GM04504 (cell line): ENCODE measurements at regions not wholly inside any gene's neighbourhood (a gene's known extent, or its start where the extent isn't known, plus 50 kb on each side); places are given as distances from the start of the nearest gene placed in this dataset.

Experiments
- DNase-seq: peaks from one replicate; pipeline ENCODE4 v3.0.0-alpha.2; 2012; ENCODE audit warnings: low read depth

DNA sequence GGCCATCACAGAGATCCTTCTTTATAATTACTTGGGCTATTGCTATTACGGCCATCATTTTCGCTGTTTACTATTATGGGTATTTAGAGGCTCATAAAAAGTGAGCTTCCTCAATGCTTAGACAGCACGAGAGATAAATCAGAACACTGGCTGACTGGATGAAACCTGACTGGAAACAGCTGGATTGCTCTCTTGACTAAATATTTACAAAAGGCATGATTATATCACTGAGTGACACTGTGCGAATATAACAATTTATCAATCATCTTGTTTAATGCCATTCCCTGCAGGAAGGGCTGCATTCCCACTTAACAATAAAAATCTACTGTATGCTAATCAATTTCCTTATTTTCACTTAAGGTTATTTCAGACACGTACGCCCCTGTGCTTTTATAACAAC lies 260.1 kb upstream of the ARID1B start:
- DNase-seq, result no peak

DNA sequence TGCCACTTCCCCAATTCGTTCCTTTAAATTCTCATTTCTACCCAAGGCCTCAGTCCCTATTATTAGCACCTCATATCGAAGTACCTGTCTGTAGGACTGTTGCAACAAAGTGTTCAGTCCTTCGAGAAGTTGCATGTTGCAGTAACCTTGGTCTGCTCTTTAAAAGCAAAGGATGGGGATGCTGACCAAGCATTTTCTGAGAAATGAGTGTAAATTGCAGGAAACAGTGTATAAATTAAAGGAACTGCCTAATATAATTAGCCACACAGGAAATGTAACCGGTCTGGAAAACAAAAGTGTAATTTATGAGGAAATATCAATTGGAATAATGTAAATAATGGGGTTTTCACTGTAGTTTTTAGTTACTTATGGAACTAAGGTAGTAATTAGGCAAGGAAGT lies 261.9 kb upstream of the ARID1B start:
- DNase-seq, result no peak

DNA sequence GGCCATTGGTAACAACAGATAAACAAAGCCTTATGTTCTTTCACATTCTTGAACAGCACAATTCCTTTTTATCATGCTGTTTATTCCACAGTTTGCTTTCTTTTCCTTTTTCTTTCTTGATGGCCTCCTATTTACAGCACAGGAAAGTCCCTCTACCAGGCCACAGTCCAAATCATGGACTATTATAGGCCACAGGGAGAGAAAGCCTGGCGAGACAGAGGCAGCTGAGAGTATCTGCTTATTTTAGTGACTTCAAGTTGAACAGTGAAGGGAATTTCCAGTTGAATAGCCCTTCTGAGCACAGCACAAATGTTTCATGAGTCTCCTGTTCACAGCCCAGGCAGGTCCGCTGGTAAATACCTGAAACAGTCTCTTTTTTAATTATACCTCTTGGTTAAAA lies 263.7 kb upstream of the ARID1B start:
- DNase-seq, result no peak

DNA sequence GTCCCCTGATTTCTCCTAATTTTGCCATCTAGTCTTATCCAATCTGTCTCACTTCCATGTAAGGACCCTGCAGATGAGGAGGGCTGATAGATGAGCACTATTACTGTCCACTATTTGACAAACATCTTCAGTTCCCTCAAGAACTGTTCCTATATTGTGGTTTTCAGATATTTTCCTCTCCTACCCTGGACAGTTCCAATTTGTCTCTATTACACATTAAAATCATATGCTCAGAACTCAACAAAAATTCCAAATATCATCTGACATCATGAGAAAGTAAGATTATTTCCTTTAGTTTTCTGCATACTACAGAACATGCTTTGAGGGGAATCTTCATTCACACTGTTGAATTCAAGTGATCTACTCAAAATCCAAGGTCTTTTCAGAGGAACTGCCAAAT lies 265.6 kb upstream of the ARID1B start:
- no peak for DNase-seq

DNA sequence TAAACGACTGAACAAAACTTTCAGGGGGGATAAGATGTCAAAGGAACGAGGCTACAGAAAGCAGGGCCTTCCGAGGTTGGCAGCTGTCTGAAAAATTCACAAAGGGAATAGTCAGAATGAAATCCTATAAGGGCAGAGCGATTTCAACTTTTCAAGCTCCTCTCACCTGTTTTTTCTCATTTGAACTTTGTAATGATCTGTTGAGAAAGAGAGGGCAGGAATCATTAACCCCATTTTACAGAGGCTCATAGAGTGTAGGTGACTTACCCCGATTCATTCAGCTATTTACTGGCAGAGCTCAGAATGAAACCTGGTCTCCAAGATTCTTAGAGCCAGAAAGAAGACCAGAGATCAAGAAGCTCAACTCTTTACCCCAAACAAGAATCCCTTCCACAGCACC lies 266.1 kb upstream of the ARID1B start:
- no peak for DNase-seq

DNA sequence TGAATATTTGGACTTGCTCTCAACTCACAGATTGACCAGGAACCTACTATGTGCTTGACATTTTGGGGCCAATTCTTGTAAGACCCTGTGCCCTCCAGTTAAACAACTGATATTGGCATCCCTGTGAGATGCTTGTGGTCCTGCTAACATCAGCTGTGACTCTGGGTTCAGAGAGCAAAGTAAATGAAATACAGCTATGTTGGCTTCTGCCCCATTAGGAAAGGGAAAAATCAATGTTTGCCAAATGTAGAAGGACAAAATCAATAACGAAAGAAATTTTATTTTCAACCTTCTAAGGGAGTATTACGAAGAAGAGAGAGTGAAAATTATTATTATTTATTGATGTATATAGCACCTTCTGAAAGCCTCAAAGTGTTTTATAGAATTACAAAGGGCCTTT lies 266.9 kb upstream of the ARID1B start:
- DNase-seq, result no peak

DNA sequence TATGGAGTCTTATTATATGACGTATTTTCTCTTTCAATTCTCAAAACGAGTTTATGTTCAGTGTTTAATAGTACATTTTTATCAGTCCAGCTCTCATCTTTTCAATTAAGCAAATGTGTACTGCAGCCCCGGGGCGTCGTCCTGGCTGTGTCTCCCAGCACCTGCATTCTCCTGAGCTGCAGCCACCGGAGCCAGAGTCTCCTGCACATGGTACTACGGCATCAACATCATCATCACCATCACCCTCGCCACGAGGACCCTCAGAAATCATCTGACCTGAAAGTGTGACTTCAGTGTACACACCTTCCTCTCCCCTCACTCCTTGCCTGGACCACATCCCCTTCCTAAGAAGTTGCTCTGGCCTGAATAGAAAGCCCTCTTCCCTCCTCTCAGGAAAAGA lies 267.7 kb upstream of the ARID1B start:
- no peak for DNase-seq

DNA sequence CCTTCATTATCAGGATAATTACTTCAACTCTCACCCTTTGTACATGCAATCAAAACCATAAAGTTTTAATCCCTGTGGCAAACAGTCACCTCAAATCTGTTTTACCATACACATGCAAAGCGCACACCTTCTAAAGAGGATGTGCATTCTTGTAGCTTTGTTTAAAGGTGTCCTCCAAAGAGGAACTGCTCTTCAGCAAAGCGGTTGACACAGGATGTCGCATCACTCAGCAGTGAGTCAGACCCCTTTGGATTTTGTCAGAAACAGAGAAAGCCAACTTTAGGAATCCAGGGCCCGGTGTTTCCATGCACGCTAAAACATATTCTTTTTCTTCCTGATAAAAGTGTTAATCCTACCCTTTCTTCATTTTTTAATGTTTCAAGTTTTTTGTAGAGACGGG lies 268.3 kb upstream of the ARID1B start:
- DNase-seq, result no peak

DNA sequence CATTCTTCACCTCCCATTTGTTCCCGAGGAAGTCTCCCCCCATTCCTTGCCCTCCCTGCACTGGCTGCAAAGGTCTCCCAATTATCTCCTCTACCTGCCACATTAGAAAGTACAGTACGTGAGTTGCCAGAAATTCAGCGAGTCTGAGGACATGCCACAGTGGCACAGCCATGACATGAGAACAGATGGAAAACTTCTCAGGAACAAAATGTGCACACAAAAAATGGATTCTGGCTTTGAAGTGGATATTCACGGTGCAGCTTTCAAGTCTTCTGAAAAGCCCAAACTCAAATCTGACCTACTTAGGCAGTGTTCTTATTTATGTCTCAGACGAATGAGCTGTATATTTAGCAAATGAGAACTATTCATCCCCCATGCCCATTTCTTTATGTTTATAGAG lies 269.1 kb upstream of the ARID1B start:
- DNase-seq, result no peak

DNA sequence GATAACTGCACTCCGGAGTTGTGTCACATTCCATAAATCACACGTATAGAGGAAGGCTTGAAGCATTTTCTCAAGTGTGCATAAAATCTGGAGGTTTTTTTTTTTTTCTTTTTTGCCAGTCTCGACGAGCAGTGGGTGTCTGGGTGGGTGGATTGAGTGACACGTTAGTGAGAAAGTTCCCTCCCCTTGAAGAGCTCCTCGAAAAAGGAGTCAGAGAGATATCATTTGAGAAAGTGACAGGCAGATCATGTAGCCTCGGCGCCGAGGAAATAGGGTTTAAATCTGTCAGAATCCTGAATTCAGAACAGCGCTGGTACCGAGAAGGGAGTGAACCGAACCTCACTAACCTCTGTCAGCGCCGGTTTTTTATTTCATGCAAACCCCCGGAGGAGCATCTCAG lies 269.5 kb upstream of the ARID1B start:
- DNase-seq, result no peak

DNA sequence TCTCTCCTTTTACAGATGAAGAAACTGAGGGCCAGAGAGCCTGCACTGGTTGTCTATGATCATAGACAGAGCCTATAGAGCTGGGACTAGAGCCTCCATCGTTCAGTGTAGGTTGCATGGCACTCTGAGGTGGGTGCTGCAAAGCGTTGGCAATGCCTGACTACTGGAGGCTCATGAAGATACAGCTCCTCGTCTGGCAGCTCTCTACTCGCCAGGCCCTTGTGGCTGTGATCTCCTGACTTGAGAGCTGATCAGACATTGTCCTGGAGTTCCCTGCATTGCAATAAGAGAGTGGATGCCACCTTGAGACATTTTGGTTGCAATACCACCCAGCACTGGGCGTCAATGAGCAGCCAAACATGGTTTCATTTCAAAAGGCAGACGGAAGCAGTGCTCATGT lies 270.1 kb upstream of the ARID1B start:
- DNase-seq, result no peak

DNA sequence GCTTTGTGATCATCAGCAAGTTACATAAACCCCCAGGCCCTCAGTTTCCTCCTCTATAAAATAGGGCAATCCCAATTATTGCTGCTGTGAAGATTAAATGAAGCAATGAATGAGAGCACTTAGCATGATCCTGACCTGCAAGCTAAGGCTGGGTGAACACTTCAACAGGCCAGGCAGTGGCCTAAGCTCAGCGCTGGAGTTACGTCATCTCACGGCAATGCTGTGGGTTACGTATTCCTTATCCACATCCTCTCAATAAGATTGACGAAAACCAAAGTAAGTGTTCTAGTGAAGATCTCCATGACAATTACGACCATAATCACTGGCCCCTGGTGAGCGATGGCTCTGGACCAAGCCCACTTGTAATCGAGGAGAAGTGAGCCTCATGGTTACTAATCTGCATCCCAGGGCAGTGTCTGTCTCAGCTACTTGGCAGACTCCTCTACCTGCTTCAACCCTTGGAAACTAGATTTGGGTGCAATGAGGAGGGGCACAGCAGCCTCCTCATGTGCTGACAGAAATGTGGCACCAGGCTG lies 274.1 kb upstream of the ARID1B start:
- DNase-seq, result no peak

DNA sequence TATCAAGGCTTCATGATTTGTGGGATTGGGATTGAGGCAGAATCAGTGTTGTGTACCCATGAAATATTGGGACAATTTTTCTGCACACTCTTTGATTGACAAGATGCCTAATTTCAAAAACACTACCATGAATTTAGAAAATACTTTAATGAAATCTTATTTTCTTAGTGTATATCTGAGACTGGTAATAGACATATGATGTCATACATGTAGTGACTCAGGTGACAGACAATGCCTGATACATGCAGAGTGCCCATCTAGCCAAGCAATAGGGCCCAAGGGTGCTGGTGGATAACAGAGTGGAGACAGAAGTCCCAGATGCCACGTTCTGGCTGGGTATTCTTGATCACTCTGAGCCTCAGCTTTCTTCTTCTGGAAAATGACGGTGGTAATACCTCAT lies 279.6 kb upstream of the ARID1B start:
- DNase-seq, result no peak

DNA sequence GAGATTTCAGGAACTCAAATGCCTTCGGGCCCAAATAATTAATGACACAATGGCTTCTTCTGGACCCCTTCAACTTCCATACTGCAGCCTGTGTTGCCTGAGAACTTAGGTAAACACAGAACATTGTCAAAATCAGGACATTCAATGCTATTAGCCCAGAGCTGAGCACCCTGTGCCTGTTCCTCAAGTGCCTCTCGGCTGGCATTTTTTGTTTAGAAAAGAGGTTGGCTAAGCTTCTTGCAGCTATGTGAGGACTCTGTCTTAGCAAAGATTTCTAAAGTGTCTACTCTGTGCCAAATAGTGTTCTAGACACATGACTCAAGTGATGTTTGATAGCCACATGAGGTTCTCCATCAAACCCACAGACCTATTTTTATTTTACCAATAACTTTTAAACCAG lies 289.3 kb upstream of the ARID1B start:
- no peak for DNase-seq

DNA sequence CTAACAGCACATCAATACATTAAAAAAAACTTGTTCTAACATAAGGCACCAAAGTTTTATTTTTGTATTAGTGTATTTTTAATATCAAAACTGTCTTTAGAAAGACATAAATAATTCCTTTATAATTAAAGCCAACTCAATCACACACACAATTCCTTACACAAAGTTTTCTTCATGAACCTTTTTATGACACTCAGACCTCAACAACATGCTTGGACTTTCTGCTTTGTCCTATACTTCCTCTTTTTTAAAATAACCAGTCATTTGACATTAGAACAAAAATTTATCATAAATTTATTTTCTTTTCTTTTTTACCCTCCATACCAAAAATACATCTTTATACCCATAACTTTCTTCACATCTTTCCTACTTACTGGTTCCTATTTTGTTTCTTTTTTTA lies 292.0 kb upstream of the ARID1B start:
- no peak for DNase-seq

DNA sequence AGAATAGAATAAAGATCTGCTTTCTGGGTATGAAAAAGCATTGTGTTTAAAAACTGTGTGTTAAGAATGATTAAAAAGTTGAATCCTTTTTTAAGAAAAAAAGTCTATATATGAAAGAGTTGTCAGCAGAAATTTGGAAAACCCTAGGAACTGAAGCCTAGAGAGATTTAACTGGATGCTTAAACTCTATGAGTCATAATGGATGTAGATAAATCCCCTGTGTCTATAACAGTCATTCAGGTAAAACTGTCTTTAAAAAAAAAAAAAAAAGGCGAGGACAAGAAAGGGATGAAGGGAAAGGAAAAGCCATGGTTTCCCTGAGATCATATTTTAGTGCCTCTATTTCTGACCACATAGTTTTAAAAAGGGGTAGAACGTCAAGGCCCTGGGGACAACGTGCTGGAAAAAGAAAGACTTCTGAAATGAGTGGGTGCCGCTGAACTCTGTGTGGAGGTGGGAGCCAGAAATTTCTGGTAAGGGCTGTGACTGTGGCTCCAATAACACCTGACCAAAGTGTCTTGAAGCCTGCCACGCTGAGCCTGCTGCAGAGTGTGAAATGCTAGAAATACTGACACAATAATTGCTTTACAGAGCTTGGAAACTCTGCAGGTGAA lies 302.6 kb upstream of the ARID1B start:
- no peak for DNase-seq

DNA sequence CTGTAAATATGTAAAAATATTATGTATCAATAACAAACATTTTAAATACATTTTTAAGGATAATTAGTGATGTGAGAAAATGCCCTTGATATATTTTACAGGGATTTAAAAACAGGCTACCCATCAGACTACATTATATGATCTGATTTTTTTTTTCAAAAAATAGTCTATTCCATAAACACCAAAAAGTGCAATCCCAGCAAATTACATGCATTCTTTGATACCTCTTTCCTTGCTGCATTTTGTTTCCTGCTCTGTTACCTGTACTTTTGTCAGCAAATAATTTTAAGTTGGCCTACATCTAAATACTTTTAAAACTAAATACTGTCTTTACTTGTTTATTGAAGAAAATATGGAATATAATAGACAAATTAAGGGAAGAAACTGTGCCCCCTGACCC lies 306.2 kb upstream of the ARID1B start:
- DNase-seq, result no peak

DNA sequence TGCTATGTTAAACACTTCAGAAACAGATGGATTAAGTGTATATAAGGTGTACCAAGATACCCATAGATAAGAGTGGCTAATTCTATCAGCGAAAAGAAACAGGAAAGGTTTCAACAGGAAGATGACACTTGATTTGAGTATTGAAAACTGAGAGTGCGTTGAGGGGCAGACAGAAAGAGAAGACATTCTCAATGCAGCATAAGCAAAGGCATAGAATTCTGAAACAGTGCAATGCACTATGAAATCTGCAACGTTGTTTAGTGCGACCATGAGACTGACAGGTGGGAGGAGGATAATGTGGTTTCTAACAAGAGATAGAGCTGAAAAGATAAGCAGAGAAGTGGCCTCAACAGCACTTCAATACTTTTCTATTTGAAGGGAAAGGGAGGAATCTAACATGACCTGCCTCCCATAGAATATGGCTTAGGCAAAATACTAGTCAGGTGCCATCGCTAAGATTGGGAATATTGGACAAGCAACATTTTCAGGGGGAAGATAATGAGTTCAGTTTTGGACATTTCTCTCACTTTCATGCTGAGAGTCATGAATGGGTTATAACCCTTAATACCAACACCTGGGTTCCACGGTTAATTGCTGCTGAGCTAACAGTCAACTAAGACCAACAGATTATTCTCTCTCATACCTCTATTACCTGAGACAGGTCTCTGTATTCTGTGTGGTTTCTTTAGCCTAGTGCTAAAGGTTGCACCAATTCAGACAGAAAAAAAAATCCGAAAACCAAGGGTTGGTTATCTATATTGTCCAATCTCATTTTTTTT lies 312.9 kb upstream of the ARID1B start:
- DNase-seq, result no peak

DNA sequence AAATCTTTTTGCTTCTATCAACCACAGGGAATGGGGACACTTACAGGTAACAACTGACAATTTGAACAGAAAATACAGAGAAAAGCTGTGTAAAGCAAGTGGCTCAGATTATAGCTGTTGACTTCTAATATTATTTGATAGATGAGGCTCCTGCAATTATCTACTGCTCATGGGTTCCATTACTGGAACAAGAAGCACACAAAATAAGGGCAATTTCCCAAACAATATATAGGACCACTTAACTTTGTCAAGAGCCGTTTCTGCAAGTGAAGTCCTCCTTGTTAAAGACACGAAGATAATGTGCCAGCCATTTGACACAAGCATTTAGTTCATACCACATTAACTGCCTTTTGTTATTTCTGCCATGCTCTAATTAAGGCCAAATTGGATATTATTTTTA lies 315.5 kb upstream of the ARID1B start:
- DNase-seq, result no peak

DNA sequence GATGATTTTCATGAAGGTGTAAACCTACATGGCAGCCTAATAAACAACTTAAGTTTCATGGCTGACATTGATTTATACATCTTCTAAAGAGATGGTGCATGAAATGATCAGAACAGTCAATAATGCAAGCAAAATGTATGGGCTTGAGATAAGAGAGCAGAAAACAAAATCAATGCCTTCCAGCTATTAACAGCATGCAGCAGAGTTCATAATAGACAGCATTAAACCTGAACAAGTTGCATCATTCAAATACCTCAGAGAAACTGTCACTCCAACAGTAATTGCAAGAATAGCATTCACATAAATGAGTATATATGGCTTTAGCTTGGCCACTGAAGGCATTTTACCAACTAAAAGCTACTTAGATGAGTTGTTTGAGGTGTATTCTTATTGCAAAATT lies 319.6 kb upstream of the ARID1B start:
- DNase-seq, result no peak

DNA sequence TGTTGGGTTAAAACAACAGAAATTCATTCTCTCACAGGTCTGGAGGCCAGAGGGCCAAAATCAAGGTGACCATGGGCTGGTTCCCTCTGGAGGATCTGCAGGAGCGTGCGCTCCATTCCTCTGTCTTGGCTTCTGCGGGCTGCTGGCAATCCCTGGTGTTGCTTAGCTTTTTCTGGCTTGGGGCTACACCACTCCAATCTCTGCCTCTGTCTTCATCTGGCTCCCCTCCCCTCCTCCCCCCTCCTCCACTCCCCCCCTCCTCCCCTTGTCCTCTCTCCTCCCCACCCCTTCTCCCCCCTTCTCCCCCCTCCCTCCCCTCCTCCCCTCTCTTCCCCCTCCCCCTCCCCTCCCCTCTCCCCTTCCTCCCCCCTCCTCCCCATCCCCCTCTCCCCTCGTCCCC lies 321.3 kb upstream of the ARID1B start:
- no peak for DNase-seq

DNA sequence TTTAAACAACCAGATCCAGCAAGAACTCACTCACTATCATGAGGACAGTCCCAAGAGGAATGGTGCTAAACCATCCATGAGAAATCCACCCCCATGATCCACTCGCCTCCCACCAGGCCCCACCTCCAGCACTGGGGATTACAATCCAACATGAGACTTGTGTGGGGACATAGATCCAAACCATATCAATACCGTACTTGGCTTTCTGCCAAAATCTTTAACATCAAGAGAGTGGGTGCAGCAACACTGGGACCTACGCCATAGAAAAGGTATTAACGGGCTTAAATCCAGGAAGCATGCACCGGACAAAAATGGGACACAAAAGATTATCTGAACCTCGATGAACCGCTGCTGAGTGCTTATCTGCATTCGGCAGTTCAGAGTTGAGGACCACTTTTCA lies 322.3 kb upstream of the ARID1B start:
- DNase-seq, result no peak

DNA sequence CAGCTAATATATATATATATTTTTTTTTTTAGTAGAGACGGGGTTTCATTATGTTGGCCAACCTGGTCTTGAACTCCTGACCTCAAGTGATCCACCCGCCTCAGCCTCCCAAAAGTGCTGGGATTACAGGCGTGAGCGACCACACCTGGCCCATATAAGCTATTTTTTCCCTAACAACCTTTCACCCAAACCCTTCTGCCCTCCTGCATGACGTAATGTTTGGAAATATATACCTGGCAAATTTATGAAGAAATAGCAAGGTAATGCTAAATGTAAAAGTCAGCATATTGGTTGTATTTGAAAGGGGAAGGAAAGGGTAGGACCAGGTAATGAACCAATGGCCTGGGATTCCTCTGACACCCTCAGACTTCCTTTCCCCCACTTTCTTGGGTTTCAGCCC lies 325.5 kb upstream of the ARID1B start:
- no peak for DNase-seq

DNA sequence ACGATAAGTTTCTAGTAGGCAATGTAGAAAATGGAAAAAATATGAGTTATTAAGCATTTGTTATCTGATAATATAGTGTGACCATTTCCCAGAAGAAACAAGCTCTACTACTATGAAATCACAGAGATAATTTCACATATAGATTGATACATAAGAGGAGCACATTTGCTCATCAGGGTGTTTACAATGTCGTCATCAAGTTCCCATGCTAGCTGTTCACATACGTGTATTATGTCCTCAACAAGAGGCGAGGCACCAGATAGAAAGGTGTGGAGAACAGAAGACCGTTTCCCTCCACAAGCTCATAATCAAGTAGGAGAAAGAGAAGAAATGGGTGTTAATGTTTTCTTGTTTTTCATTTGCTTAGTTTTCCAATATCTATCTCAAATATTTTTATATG lies 326.1 kb upstream of the ARID1B start:
- DNase-seq, result no peak
